GM18873 (cell line): ENCODE measurements at regions not wholly inside any gene's neighbourhood (a gene's known extent, or its start where the extent isn't known, plus 50 kb on each side); places are given as distances from the start of the nearest gene placed in this dataset.
"Not testable (repeated sequence)": the region's sequence is repeated elsewhere in the genome, so short reads cannot be mapped to it uniquely, and the experiment has no call there.

Experiments used
- ATAC-seq: cut with Tn5 transposase; IDR thresholded peaks from one replicate; pipeline ENCODE4 v1.9.1; 2021; ENCODE audit warnings: mild to moderate bottlenecking, moderate library complexity, moderate number of reproducible peaks; ENCODE audit not compliant: unreplicated experiment, low FRiP score

- no peak for ATAC-seq
Measured at GRCh38 chr4:59666645-59667044, 1533.5 kb upstream of the ADGRL3 start.

DNA sequence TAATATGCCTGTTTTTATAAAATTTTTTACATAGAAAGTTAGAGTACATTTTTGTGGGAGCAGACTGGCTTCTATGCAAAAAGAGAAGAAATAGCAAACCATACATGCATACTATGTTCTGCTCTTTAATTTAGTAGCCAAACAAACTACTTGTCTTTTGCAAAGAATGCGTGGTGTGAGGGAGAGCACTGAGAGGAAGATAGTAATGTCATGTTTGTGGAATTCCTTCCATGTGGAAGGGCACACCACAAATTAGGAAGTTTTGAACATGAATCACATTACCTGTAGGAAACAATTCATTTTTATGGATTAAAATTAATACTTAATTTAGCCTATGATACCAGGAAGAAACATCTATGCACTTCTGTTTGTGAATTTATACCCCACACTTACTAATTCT is 1529.1 kb upstream of the ADGRL3 start:
- ATAC-seq = no peak

DNA sequence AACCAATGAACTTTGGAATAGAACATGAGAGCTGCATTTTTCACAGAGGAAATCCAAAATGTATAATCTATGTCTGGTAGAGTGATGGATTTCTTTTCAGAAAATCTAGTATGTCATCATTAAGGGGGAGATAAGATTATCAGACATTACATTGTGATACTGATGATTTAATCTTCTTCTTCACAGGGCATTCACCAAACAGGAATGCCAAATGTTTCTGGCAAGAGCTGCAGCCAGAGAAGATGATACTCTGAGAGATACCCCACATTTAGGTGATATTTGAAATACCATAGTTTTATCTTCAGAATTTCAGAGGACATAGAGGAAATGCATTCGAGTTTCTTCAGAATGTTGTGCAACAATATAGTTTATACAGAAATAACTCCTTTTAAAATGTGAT is 1523.7 kb upstream of the ADGRL3 start:
- ATAC-seq = no peak

GRCh38 chr4:59676992-59677391 is 1523.1 kb upstream of the ADGRL3 start:
- not testable (repeated sequence) for ATAC-seq

DNA sequence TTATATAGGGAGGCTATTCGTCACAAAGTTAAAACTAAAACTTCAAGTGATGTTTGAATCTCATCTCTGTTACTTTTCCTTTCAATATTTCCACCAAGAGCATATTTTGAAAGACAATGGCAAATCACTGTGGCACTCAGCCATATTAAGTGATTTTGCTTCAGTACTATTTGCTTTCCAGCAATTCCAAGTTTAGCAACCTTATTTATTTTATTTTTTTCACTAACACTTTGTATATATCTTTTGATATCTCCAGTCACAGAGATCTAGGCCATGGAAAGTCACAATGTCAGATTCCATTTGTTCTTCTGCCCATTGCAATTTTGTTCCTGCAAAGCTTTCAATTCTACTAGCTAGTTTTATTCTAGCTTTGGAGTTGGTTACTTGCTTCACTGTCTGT is 1514.5 kb upstream of the ADGRL3 start:
- ATAC-seq = no peak

GRCh38 chr4:59689149-59689548 is 1511.0 kb upstream of the ADGRL3 start:
- ATAC-seq = no peak

DNA sequence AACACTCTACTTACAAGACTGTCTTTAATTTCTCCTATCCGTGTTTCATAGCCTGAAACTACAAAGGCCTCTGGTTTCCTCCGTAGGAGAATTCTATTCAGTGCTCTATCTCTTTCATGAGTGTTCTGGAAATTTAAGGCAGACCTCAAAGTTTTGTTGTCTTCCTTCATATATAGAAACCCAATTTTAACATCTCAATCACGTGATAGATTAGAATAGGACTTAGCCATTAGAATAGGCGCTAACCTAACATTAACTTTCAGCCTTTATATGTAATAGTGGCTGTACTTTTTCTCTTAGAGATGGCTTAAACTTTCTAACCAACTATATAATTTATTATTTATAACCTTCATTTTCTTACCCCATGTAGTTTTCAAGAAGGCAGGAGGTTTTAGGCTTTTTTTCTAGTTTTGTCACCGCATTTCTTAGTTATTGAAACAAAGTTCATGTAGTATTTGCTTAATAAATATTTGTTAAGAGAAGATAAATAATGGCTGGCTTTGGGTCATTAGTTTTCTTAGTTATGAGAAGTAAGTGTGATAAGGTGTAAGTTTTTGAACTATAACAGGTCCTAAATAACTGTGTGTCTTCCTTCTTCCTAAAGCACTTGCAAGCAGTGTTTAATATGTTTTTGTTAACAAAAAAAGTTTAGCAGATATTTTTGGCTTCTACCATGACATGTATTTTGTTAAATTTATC is 1504.6 kb upstream of the ADGRL3 start:
- no peak for ATAC-seq

DNA sequence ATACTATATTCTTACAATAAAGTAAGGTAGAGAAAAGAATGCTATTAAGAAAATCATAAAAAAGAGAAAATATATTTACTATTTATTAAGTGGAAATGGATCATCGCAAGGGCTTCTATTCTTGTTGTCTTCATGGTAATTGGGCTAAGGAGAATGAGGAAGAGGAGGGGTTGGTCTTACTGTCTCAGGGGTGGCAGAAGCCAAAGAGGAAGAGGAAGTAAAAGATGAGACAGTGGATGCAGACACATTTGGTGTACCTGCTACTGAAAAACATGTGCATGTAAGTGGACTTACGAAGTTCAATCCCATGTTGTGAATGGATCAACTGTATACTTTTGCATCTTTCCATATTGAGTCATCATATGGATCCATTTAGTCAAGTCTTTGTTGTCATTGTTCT is 1502.1 kb upstream of the ADGRL3 start:
- no peak for ATAC-seq

GRCh38 chr4:59700651-59701050 is 1499.5 kb upstream of the ADGRL3 start:
- no peak for ATAC-seq

DNA sequence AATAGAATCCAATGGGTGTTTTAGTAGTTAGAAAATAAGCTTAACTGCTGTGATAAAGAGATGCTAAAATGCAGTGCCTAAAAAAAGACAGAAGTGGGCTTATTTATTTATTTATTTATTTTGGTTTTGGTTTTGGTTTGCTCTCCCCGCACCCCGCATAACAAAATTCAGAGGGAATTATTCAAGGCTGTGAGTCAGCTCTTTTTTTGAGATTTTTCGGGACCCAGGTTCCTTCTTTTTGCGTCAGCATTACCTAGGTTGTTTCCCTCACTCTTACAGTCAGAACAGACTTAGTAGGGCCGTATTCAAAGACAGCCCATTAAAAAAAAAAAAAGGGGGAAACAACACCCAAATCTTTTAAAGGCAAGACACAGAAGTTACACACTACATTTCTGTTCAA is 1495.5 kb upstream of the ADGRL3 start:
- ATAC-seq = no peak

DNA sequence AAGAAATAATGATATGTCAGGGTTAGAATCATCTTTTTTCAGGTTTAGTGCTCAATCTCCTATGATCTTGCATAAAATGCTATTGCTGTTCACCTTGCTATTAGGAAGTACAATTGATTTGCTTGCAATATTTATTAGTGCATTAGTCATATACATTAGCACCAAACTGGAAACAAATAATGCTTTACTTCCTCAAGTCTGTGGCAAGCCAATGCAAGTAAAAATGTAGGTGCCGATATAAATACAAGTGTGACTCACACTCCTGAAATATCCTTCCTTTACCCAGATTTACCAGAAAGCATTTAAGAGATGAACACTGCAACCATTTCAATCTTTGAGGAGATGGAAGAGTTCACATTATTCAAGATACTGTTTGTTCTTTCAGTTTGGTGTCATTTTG is 1487.7 kb upstream of the ADGRL3 start:
- no peak for ATAC-seq

DNA sequence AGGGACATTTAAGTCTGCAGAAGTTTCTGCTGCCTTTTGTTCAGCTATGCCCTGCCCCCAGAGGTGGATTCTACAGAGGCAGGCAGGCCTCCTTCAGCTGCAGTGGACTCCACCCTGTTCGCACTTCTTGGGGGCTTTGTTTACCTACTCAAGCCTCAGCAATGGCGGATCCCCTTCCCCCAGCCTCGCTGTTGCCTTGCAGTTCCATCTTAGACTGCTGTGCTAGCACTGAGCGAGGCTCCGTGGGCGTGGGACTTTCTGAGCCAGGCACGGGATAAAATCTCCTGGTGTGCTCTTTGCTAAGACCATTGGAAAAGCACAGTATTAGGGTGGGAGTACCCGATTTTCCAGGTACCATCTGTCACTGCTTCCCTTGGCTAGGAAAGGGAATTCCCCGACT is 1475.8 kb upstream of the ADGRL3 start:
- not testable (repeated sequence) for ATAC-seq

DNA sequence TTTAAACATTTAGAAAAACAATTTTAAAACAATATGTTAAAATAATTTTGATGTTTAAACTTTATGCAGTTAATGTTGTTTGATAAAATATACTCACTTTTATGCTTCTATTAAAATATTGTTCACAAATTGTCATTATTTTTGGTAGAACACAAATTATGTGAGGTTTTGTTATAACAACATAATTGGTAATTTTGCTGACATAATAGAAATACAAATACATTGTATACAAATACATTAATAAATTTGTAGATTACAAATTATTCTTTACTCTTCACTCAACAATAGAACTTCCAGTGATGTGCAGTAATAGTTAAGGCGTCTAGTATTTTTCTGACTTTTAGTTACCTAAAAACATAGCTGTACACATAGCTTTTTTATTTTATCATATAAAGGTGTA is 1472.4 kb upstream of the ADGRL3 start:
- ATAC-seq = no peak

GRCh38 chr4:59728496-59728895 is 1471.6 kb upstream of the ADGRL3 start:
- ATAC-seq = no peak

DNA sequence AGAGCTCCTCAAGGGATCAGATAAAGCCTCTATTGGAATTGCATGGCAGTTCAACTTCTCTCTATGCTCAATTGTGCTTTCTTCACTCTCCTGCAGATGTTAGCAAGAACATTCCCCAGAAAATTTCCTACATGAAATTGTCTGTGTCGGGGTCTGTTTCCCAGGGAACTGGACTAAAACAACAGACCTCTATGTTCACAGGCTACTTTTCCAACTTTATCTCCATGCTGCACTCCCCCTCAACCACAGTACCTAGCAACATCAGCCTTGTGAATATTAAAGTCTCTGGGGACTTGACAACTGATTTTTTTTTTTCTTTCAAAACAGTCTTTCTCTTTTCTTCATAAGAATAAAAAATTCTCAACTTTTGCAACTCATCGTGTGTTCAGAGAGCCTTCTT is 1470.8 kb upstream of the ADGRL3 start:
- ATAC-seq = no peak

GRCh38 chr4:59748433-59748832 is 1451.7 kb upstream of the ADGRL3 start:
- ATAC-seq = no peak

- no peak for ATAC-seq
Measured at GRCh38 chr4:59759082-59759825, 1440.9 kb upstream of the ADGRL3 start.

DNA sequence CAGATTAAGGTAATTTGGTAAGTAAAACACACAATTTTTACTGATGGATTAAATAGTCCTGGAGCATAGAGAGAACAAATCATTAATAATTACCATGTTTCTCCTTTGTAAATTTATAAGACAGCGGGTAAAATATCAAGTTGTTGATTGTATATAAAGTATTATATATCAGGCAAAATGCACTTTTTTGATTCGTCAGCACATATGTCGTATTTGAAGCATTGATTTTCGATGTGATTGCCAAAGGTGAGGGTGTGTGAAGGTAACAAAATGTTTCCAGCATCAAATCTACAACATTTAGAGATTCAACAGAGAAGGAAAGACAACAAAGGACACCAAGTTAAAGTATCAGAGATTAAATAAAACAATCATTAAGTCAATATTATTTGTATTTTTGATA is 1437.8 kb upstream of the ADGRL3 start:
- no peak for ATAC-seq

DNA sequence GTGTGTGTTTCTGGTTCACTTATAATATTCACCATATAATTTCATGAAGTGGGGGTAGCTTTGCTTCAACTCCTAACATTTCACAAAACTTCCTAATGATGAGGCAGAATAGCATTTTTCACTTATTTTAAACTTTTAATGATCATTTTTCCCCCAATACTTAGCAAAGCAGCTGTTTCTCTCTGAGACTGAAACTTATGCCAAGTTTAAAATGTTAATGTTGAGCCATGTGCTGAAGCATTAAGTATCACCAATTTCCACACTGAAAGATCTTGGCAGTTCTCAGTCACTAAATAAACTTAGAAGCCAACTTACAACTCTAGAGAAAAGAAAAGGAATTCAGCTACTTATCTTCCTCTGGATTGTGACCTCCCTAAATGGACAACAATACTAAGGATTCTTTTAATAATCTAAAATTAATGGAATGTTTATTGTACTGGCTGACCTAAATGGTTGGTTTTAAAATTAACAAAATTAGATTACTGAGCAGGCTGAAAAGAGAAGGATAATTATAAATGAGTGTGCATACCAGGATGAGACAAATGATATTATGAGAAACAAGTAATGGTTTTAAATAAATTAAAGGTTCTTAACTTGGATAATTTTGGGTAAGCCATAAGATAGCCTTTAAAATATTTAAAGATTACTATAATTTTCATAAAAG is 1429.4 kb upstream of the ADGRL3 start:
- no peak for ATAC-seq

- no peak for ATAC-seq
Measured at GRCh38 chr4:59772641-59773139, 1427.4 kb upstream of the ADGRL3 start.

- not testable (repeated sequence) for ATAC-seq
Measured at GRCh38 chr4:59780271-59780670, 1419.9 kb upstream of the ADGRL3 start.
